SJCRH30 (cell line): ENCODE measurements at regions not wholly inside any gene's neighbourhood (a gene's known extent, or its start where the extent isn't known, plus 50 kb on each side); places are given as distances from the start of the nearest gene placed in this dataset.

Source experiments
- DNase-seq, 2 experiments: peaks; one replicate each; pipeline ENCODE4 v3.0.0-alpha.2; 2015 to 2020
- H3K27ac ChIP-seq: fragments of 250-450 bp; sonication (Bioruptor Pico); 2 replicates; pipeline ENCODE4 v1.5.1; 2020; ENCODE audit warnings: mild to moderate bottlenecking, moderate library complexity
- H3K27me3 ChIP-seq: fragments of 250-450 bp; sonication (Bioruptor Pico); 2 replicates; pipeline ENCODE4 v1.5.1; 2020; ENCODE audit warnings: mild to moderate bottlenecking, moderate library complexity
- H3K36me3 ChIP-seq: fragments of 250-450 bp; sonication (Bioruptor Pico); 2 replicates; pipeline ENCODE4 v1.5.1; 2020; ENCODE audit warnings: mild to moderate bottlenecking, moderate library complexity
- H3K4me1 ChIP-seq: fragments of 250-450 bp; sonication (Bioruptor Pico); 2 replicates; pipeline ENCODE4 v1.5.1; 2020; ENCODE audit warnings: mild to moderate bottlenecking, moderate library complexity
- H3K4me3 ChIP-seq: fragments of 250-450 bp; sonication (Bioruptor Pico); 2 replicates; pipeline ENCODE4 v1.5.1; 2020; ENCODE audit warnings: mild to moderate bottlenecking, moderate library complexity
- H3K9me3 ChIP-seq: fragments of 250-450 bp; sonication (Bioruptor Pico); replicated peaks from 2 replicates; pipeline ENCODE4 v1.5.1; 2020; ENCODE audit warnings: mild to moderate bottlenecking, moderate library complexity

GRCh38 chr13:58134012-58134411 is 502.5 kb downstream of the PCDH17 start:
- H3K36me3 ChIP-seq: no peaks in the 10 kb centered on the region
- no peak overlapping the region for H3K4me3 ChIP-seq
- no peak overlapping the region for H3K27ac ChIP-seq
- H3K27me3 ChIP-seq: no peaks in the 10 kb centered on the region
- no peaks in the 10 kb centered on the region for H3K4me1 ChIP-seq
- H3K9me3 ChIP-seq: 0 out of 2 replicates have a peak, but pooled peaks cover 4% of the 10 kb centered on the region
- no peak for DNase-seq

- DNase-seq: no peak
- H3K4me1 ChIP-seq: no peaks in the 10 kb centered on the region
Observed at GRCh38 chr13:58134525-58134924, 503.0 kb downstream of the PCDH17 start.

GRCh38 chr13:58142952-58143351 is 511.4 kb downstream of the PCDH17 start:
- no peaks in the 10 kb centered on the region for H3K9me3 ChIP-seq
- no peak overlapping the region for H3K4me3 ChIP-seq
- DNase-seq: no peak
- no peaks in the 10 kb centered on the region for H3K27me3 ChIP-seq
- H3K36me3 ChIP-seq: no peaks in the 10 kb centered on the region
- H3K27ac ChIP-seq: no peak overlapping the region
- no peaks in the 10 kb centered on the region for H3K4me1 ChIP-seq

More at GRCh38 chr13:58134525-58134924, 503.0 kb downstream of the PCDH17 start:
- no peak overlapping the region for H3K4me3 ChIP-seq
- 0 out of 2 replicates have a peak, but pooled peaks cover 4% of the 10 kb centered on the region for H3K9me3 ChIP-seq
- H3K27me3 ChIP-seq: no peaks in the 10 kb centered on the region
- no peak overlapping the region for H3K27ac ChIP-seq
- H3K36me3 ChIP-seq: no peaks in the 10 kb centered on the region

GRCh38 chr13:58144616-58145015 is 513.1 kb downstream of the PCDH17 start:
- no peak overlapping the region for H3K4me3 ChIP-seq
- H3K36me3 ChIP-seq: no peaks in the 10 kb centered on the region
- H3K4me1 ChIP-seq: no peaks in the 10 kb centered on the region
- H3K27ac ChIP-seq: no peak overlapping the region
- H3K9me3 ChIP-seq: no peaks in the 10 kb centered on the region
- no peaks in the 10 kb centered on the region for H3K27me3 ChIP-seq
- no peak for DNase-seq

- no peaks in the 10 kb centered on the region for H3K4me1 ChIP-seq
- no peaks in the 10 kb centered on the region for H3K9me3 ChIP-seq
- no peak for DNase-seq
- H3K27me3 ChIP-seq: no peaks in the 10 kb centered on the region
- H3K4me3 ChIP-seq: no peak overlapping the region
- H3K27ac ChIP-seq: no peak overlapping the region
- no peaks in the 10 kb centered on the region for H3K36me3 ChIP-seq
Observed at GRCh38 chr13:58151452-58151851, 519.9 kb downstream of the PCDH17 start.

GRCh38 chr13:58160980-58161379 is 529.4 kb downstream of the PCDH17 start:
- Histone ChIP-seq H3K27me3 (no peaks in the 10 kb centered on the region), H3K27ac (no peak overlapping the region), H3K36me3 (no peaks in the 10 kb centered on the region), H3K4me1 (no peaks in the 10 kb centered on the region), H3K9me3 (no peaks in the 10 kb centered on the region), H3K4me3 (no peak overlapping the region)
- DNase-seq: no peak

- Histone ChIP-seq H3K36me3 (no peaks in the 10 kb centered on the region), H3K27me3 (no peaks in the 10 kb centered on the region), H3K4me3 (no peak overlapping the region), H3K4me1 (no peaks in the 10 kb centered on the region), H3K9me3 (no peaks in the 10 kb centered on the region), H3K27ac (no peak overlapping the region)
- DNase-seq: no peak
Observed at GRCh38 chr13:58165617-58166016, 534.1 kb downstream of the PCDH17 start.

- no peak overlapping the region for H3K4me3 ChIP-seq
- H3K27ac ChIP-seq: no peak overlapping the region
- H3K9me3 ChIP-seq: no peaks in the 10 kb centered on the region
- DNase-seq: no peak
- no peaks in the 10 kb centered on the region for H3K36me3 ChIP-seq
- H3K4me1 ChIP-seq: 0 out of 2 replicates have a peak, but pooled peaks cover 3% of the 10 kb centered on the region
- no peaks in the 10 kb centered on the region for H3K27me3 ChIP-seq
Observed at GRCh38 chr13:58181111-58181510, 549.6 kb downstream of the PCDH17 start.

GRCh38 chr13:58187881-58188280 is 556.3 kb downstream of the PCDH17 start:
- DNase-seq: no peak
- H3K27me3 ChIP-seq: no peaks in the 10 kb centered on the region
- no peak overlapping the region for H3K27ac ChIP-seq
- H3K9me3 ChIP-seq: no peaks in the 10 kb centered on the region
- H3K4me1 ChIP-seq: peaks cover 3% of the 10 kb centered on the region; the same call in 1 of the 2 replicates
- no peaks in the 10 kb centered on the region for H3K36me3 ChIP-seq
- no peak overlapping the region for H3K4me3 ChIP-seq

- Histone ChIP-seq H3K36me3 (no peaks in the 10 kb centered on the region), H3K27me3 (no peaks in the 10 kb centered on the region), H3K27ac (no peak overlapping the region), H3K4me3 (no peak overlapping the region), H3K4me1 (peaks cover 9% of the 10 kb centered on the region; the same call in 1 of the 2 replicates), H3K9me3 (no peaks in the 10 kb centered on the region)
- DNase-seq: no peak
Observed at GRCh38 chr13:58190577-58190976, 559.0 kb downstream of the PCDH17 start.

GRCh38 chr13:58191754-58192153 is 560.2 kb downstream of the PCDH17 start:
- Histone ChIP-seq H3K36me3 (no peaks in the 10 kb centered on the region), H3K4me1 (peaks cover 9% of the 10 kb centered on the region; the same call in 1 of the 2 replicates)
- no peak for DNase-seq

GRCh38 chr13:58202099-58202498 is 570.6 kb downstream of the PCDH17 start:
- H3K27me3 ChIP-seq: no peaks in the 10 kb centered on the region
- no peaks in the 10 kb centered on the region for H3K4me1 ChIP-seq
- no peaks in the 10 kb centered on the region for H3K36me3 ChIP-seq
- H3K4me3 ChIP-seq: no peak overlapping the region
- H3K27ac ChIP-seq: no peak overlapping the region
- DNase-seq: no peak
- H3K9me3 ChIP-seq: no peaks in the 10 kb centered on the region

More at GRCh38 chr13:58191754-58192153, 560.2 kb downstream of the PCDH17 start:
- no peak overlapping the region for H3K27ac ChIP-seq
- no peak overlapping the region for H3K4me3 ChIP-seq
- H3K27me3 ChIP-seq: no peaks in the 10 kb centered on the region
- H3K9me3 ChIP-seq: no peaks in the 10 kb centered on the region

- no peaks in the 10 kb centered on the region for H3K4me1 ChIP-seq
- no peak overlapping the region for H3K27ac ChIP-seq
- no peak overlapping the region for H3K4me3 ChIP-seq
- no peaks in the 10 kb centered on the region for H3K27me3 ChIP-seq
- no peaks in the 10 kb centered on the region for H3K9me3 ChIP-seq
- no peak for DNase-seq
- no peaks in the 10 kb centered on the region for H3K36me3 ChIP-seq
Observed at GRCh38 chr13:58207501-58207900, 576.0 kb downstream of the PCDH17 start.

- DNase-seq: no peak
- no peaks in the 10 kb centered on the region for H3K9me3 ChIP-seq
- H3K27me3 ChIP-seq: no peaks in the 10 kb centered on the region
- no peaks in the 10 kb centered on the region for H3K4me1 ChIP-seq
- H3K27ac ChIP-seq: no peak overlapping the region
- no peak overlapping the region for H3K4me3 ChIP-seq
- H3K36me3 ChIP-seq: no peaks in the 10 kb centered on the region
Observed at GRCh38 chr13:58235454-58235853, 603.9 kb downstream of the PCDH17 start.

- H3K4me3 ChIP-seq: no peak overlapping the region
- no peaks in the 10 kb centered on the region for H3K4me1 ChIP-seq
- H3K27me3 ChIP-seq: no peaks in the 10 kb centered on the region; the same call in 1 of the 2 replicates
- no peaks in the 10 kb centered on the region for H3K9me3 ChIP-seq
- no peak for DNase-seq
- no peak overlapping the region for H3K27ac ChIP-seq
- no peaks in the 10 kb centered on the region for H3K36me3 ChIP-seq
Observed at GRCh38 chr13:58238972-58239773, 607.6 kb downstream of the PCDH17 start.
